Kidney (tissue), 13 donors: ENCODE measurements at regions not wholly inside any gene's neighbourhood (a gene's known extent, or its start where the extent isn't known, plus 50 kb on each side); places are given as distances from the start of the nearest gene placed in this dataset.

Experiments used
- DNase-seq, 5 donors: peaks; one replicate each; pipeline ENCODE4 v3.0.0-alpha.2; 2013 to 2020
- FAIRE-seq: peaks from 2 replicates; lab custom pipeline; 2012; peaks lifted over from hg19 to GRCh38; lab: Jason Lieb, UNC
- H3K27ac ChIP-seq, 2 donors: one replicate each; pipeline ENCODE4 v1.7.0; 2013; ENCODE audit warnings: low read depth in 2 of 2, low read length in 2 of 2, inconsistent platforms in 1 of 2
- H3K27me3 ChIP-seq: one replicate; pipeline ENCODE4 v1.7.1; 2013; ENCODE audit warnings: low read length, inconsistent platforms; ENCODE audit not compliant: control insufficient read depth, insufficient read depth
- H3K36me3 ChIP-seq, 3 donors: one replicate each; pipeline versions ENCODE4 v1.7.0 to v1.7.1; 2013; ENCODE audit warnings: low read length in 3 of 3, control low read depth in 1 of 3, inconsistent platforms in 1 of 3; ENCODE audit not compliant: insufficient read depth in 3 of 3, control insufficient read depth in 2 of 3
- H3K4me1 ChIP-seq, 3 donors: one replicate each; pipeline versions ENCODE4 v1.7.0 to v1.7.1; 2013; ENCODE audit warnings: low read length in 3 of 3, inconsistent platforms in 1 of 3, low read depth in 1 of 3; ENCODE audit not compliant: control insufficient read depth in 2 of 3, insufficient read depth in 2 of 3
- H3K4me3 ChIP-seq, 3 donors: one replicate each; pipeline versions ENCODE4 v1.7.0 to v1.8.1; 2013; ENCODE audit warnings: low read length in 3 of 3, control low read depth in 1 of 3, inconsistent platforms in 1 of 3
- H3K9ac ChIP-seq, 3 donors: one replicate each; pipeline versions ENCODE4 v1.7.0 to v1.7.1; 2013; ENCODE audit warnings: low read length in 3 of 3, control low read depth in 1 of 3, inconsistent platforms in 1 of 3
- H3K9me3 ChIP-seq, 3 donors: one replicate each; pipeline versions ENCODE4 v1.7.0 to v1.7.1; 2013; ENCODE audit warnings: low read length in 3 of 3, control low read depth in 1 of 3, inconsistent platforms in 1 of 3; ENCODE audit not compliant: control insufficient read depth in 2 of 3, insufficient read depth in 1 of 3
- CTCF ChIP-seq: IDR thresholded peaks from 3 replicates; pipeline ENCODE4 v1.5.1; 2012; ENCODE audit warnings: mild to moderate bottlenecking, moderate library complexity, borderline replicate concordance; ENCODE audit not compliant: insufficient read depth; ENCODE audit errors: extremely low read depth
- intact Hi-C: fragments of 100-400 bp; cut with DNase I; formaldehyde crosslinking; loops from one replicate; pipeline ENCODE4 v1.11.1; 2022
- donor health status: control.
- donor health status: control.
- donor health status: control.
- donor health status: control.
- donor health status: control.
- donor health status: DM: yes; HTN: yes; CAD: no.
- donor health status: Normal renal cell carcinoma (clear cell type).

DNA sequence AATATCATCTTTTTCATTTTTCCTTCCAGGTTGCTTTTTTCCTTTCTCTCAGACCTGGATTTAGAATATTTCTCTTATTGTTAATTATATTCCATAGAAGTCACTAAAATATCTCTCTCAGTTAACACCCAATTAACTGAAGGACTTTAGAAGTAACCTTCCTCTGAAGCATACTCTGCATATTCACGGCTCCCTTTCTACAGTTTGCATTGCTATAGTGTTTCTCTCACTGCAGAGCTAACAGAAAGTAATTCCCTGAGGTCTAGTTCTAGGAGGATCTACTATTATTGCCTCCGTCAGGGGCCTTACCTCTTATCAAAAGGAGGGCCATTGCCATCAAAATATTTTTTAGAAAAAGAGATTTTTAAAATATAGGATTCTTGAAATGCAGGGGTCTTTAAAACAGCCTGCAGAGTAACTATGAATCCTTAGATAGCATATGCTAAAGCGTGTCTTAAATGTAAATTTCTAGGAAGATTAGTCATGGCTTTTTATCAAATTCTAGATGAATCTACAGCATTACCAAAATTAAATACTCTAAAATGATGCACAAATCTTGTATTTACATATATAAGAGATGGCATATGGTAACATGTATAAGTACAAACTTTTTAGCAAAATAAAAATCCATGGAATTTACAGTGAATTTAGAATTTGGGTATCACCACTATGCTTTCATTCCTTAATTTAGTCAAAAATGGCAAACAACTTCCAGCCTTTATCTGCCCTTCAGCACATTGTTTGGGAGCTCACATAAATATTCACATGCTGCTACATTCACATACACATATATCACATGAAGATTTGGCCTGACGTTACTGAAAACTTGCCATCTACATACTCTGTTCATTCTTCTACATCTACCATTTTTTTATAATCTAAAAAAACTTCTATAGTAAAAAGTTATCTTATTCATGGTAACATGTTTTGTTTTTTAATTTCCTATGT lies 696.8 kb downstream of the OTOL1 start:
- no peaks in the 10 kb centered on the region for H3K9me3 ChIP-seq
- H3K4me3 ChIP-seq: no peak overlapping the region
- DNase-seq (no peak), FAIRE-seq (no peak)
- H3K4me1 ChIP-seq: no peaks in the 10 kb centered on the region
- H3K27ac ChIP-seq: no peak overlapping the region
- intact Hi-C loops: no loop called here
- no peak overlapping the region for H3K9ac ChIP-seq
- TF ChIP-seq CTCF: no peak
- H3K36me3 ChIP-seq: no peaks in the 10 kb centered on the region
- H3K27me3 ChIP-seq: no peaks in the 10 kb centered on the region

- no peaks in the 10 kb centered on the region for H3K27me3 ChIP-seq
- no peaks in the 10 kb centered on the region for H3K9me3 ChIP-seq
- H3K36me3 ChIP-seq: no peaks in the 10 kb centered on the region
- no peak overlapping the region for H3K27ac ChIP-seq
- H3K4me1 ChIP-seq: no peaks in the 10 kb centered on the region
- no peak overlapping the region for H3K9ac ChIP-seq
- FAIRE-seq (no peak), DNase-seq (no peak)
- no peak overlapping the region for H3K4me3 ChIP-seq
- intact Hi-C loops: no loop called here
- no peak for TF ChIP-seq CTCF
These were observed 698.5 kb downstream of the OTOL1 start for GRCh38 chr3:162195147-162195546.

GRCh38 chr3:162196964-162197363 lies 700.4 kb downstream of the OTOL1 start:
- no peak for TF ChIP-seq CTCF
- FAIRE-seq: no peak
- Histone ChIP-seq H3K4me1 (no peaks in the 10 kb centered on the region), H3K36me3 (no peaks in the 10 kb centered on the region), H3K4me3 (no peak overlapping the region), H3K9me3 (no peaks in the 10 kb centered on the region), H3K9ac (no peak overlapping the region), H3K27ac (no peak overlapping the region), H3K27me3 (no peaks in the 10 kb centered on the region)
- no peak for DNase-seq
- intact Hi-C loops: no loop called here
